T-helper 2 cell (primary cell): ENCODE measurements at regions not wholly inside any gene's neighbourhood (a gene's known extent, or its start where the extent isn't known, plus 50 kb on each side); places are given as distances from the start of the nearest gene placed in this dataset.

Experiments used
- DNase-seq, 5 experiments: peaks; one replicate each; pipeline versions ENCODE4 v3.0.0 to v3.0.0-alpha.2; 2012 to 2022

DNA sequence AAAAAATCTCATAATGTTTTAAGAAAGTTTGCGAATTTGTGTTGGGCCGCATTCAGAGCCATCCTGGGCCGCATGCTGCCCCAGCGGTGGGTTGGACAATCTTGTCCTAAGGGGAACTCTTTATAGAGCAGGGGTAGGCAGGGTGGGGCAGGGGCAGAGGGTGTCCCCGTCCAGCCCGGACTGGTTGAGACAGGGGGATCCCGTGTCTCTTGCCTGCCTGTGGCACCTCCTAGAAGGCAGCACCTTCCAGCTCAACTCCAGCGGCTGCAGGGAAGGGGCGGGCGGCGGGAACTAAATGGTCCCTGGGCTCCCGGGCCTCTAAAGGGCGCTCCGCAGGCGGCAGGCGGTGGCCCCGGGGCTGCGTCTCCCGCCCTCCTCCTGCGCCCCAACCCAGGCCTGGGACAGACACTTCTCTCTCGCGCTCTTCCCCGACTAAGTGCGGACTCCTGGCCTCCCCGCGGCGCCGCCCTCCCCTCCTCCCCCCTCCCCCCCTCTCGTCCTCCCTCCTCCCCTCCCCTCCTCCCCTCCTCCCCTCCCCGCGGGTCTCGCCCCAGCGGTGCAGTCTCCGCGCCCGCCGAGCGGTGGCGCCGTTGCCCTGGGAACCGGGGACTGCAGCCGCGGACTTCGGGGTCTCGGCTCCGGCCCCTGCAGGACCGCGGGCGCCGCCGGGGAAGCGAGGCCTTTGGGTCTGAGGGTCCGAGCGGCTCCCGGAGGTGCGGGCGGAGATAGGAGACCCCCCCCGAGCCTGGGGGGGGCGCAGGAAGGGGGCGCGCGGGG is 132.6 kb downstream of the MRPL36 start:
- DNase-seq: peak in 1 of 5 experiments; percentile 30

DNA sequence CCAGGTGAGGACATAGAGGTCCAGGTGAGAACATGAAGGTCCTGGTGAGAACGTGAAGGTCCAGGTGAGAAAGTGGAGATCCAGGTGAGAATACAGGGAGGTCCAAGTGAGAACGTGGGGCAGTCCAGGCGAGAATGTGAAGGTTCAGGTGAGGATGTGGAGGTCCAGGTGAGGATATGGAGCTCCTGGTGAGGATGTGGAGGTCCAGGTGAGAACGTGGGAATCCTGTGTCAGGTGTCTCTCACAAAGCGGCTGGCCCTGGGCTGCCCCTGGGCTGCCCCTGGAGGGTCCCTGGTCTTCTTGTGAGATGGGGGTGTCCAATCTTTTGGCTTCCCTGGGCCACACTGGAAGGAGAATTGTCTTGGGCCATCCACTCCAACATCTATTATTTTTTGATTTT is 133.4 kb downstream of the MRPL36 start:
- no peak for DNase-seq

DNA sequence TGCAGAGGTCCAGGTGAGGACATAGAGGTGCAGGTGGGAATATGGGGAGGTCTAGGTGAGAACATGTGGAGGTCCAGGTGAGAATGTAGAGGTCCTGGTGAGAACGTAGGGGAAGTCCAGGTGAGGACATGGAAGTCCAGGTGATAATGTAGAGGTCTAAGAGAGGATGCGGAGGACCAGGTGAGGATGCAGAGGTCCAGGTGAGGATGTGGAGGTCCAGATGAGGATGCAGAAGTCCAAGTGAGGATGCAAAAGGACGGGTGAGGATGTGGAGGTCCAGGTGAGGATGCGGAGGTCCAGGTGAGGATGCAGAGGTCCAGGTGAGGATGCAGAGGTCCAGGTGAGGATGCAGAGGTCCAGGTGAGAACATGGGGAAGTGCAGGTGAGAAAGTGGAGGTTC is 133.8 kb downstream of the MRPL36 start:
- no peak for DNase-seq

DNA sequence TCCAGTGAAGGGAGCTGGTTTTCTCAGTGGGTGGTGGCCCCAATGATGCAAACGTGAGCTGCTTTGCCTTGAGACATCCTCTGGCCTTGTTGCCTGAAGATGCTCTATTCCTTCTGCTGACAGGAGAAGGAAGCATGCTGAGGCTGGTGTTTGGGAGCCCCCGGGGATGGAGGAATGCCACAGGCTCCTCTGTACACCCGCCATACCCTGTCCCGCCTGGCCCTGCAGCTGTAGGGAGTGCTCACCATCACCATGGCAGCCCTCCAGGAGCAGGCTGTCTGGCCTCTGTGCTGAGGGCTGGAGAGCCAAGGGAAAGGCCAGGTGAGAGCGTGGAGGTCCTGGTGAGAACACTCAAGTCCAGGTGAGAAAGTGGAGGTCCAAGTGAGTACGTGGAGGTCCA is 134.4 kb downstream of the MRPL36 start:
- DNase-seq: no peak

DNA sequence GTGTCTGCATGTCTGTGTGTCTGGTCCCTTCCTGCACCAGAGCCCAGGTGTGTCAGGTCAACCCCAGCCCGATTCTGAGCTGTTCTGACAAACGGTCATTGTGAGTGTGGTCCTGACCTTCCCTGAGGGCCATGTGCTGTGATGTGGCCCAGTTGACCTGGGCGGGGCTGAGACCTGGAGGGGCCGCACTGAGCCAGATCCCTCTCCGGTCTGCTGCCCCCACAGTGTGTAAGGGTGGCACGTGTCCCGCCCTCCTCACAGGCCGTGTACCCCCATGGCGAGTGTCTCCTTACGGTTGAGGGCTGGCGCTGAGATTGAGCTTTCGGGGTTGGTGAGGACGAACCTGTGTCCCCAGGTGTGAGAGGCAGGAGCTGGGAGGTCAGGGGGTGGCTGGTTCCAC is 136.5 kb downstream of the MRPL36 start:
- DNase-seq: no peak

DNA sequence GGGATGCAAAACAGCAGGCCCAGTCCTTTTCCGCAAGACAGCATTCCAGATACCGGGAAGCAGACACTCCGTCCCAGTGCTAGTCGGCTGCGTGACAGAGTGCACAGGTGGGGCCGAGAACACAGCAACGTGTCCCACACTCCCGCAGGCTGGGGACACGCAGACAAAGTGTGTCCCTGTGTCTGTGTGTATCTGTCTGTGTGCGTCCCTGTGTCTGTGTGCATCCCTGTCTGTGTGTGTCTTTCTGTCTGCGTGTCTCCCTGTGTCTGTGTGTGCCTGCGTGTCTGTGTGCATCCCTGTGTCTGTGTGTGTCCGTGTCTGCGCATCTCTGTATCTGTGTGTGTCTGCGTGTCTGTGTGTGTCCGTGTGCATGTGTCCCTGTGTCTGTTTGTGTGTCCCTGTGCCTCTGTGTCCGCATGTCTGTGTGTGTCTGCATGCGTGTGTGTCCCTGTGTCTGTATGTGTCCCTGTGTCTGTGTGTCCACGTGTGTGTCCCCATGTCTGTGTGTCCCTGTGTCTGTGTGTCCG is 137.0 kb downstream of the MRPL36 start:
- DNase-seq: no peak

DNA sequence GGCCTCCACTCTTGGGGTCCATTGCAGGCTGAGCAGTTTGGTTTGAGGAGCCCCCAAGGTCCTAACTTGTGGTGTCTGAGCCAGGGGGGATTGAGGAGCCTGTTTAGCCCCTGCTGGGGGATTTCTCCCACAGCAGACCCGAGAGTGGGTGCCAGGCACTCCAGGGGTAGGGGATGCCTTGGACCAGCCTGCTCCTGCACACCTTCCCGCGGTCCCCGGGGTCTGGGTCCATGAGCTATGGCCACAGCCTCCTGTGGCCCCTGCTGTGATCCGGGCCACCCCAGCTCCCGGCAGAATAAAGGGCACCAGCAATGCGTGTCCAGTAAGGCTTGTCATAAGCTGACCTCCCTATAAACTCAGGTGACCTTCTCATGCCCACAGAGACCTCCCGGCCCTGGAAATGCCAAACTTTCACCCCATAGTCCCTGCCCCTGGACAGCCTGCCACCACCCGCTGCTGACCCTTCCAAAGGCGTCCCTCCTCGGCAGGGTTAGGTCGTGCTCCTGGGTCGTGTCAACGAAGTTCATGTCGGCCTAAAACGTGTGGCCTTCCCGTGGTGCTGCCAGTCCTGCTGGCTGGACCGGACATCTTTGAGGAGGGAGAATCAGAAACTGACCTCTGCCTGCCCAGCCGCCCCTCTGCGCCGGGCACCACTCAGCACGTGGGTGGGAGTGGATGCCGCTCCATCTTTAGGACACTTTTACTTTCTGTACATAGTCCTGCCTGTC is 137.6 kb downstream of the MRPL36 start:
- DNase-seq: no peak

DNA sequence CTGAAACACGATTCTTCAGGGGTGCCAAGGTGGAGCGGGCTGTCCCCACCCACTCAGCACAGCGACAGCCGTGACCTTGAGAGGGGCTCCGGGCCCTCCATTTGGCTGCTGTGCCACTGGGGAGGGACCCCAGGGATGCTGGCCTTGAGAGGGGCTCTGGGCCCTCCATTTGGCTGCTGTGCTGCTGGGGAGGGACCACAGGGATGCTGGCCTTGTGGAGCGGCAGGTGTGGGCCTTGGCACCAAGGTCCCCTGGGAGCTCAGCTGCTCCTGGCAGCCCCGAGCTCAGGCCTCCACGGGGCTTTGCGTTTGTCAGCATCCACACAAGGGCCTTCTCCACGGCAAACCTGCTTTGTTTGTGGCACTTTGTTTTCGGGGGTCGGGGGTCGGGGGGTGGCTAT is 137.6 kb upstream of the LPCAT1 start:
- DNase-seq: no peak

DNA sequence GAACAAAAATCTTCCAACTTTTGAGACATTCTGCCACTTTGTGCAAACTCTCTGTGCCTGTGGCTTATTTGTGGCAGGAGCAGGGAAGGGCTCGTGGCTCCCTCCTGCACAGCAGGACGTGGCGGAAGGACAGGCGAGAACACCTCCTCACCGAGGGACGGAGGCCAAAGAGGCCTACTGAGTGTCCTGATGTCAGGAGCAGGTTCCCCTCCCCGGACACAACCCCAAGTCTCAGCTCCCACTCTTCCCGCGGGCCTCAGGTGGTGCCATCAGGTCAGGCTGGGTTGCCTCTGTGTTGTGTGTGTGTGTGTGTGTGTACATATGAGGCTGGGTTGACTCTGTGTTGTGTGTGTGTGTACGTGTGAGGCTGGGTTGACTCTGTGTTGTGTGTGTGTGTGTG is 136.8 kb upstream of the LPCAT1 start:
- no peak for DNase-seq

DNA sequence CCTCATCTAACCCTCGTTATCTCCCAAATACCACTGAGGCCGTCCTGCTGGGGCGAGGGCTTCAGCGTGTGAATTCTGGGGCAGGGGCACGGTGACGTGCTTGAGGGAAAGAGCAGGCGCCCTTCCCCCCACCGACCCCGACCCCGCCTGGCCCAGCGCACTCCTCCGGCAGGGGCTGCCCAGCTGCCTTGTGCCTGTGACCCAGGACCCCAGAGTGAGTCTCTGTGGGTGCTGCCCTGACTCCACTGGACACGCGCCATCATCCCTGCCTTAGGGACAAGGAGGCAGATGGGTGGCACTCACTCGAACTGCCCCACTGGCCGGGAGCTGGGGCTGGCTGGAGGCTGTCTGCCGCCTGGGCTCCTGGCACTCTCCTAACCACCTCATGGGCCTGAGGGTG is 136.2 kb upstream of the LPCAT1 start:
- no peak for DNase-seq

DNA sequence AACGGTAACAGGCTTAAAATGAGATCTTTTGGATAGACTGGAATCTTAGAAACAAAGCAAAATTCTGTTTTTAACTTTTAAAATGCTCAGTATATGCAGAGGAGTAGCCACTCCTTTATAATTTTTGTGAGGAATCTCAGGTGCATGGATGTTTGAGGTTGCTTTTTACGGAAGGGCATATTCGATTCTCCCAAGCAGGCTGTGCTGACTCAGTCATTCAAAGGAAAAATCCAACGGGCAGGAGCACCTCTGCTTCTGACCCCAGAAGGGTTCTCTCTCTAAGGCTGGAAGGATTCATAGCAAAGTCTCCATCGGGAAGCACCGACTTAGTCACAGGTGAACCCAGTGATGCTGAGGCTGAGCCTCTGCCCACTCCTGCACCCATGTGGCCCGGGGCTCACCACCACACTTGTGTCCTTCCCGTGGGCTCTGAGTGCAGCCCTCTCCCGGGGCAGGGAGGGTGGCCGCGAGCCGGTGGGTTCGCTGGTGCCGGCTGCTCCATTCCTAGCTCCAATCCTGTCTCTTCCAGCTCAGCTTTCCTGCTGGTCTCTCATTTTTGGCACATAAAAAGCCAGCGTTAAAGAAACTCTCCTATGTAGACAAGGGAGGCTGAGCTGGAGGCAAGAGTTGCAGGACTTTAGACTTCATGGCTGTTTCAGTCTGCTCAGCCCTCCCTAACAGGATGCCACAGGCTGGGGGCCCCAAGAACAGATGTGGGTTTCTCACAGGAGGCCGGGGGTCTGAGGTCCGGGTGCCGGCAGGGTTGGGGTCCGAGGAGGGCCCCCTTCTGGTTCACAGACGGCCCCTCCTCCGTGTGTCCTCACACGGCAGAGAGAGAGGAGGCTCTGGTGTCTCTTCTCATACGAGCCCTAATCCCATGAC is 135.6 kb upstream of the LPCAT1 start:
- no peak for DNase-seq

DNA sequence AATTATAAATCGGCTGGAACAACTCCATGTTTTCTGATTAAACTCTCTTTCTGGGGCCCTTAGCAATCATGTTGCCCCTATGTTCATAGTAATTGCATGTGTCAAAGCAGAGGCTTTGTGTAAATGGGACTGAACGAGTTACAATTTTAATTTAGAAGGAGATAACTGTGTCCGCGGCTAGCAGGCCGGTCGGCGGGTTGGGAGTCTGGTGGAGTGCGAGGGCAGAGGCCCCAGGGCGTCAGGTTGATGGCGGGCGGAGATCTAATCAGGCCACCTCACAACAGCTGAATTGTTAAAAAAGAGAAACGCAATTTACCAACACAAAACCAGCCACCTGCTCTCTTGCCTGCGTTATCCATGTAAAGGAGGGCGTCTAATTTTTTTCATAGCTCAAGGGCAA is 134.9 kb upstream of the LPCAT1 start:
- DNase-seq: no peak

DNA sequence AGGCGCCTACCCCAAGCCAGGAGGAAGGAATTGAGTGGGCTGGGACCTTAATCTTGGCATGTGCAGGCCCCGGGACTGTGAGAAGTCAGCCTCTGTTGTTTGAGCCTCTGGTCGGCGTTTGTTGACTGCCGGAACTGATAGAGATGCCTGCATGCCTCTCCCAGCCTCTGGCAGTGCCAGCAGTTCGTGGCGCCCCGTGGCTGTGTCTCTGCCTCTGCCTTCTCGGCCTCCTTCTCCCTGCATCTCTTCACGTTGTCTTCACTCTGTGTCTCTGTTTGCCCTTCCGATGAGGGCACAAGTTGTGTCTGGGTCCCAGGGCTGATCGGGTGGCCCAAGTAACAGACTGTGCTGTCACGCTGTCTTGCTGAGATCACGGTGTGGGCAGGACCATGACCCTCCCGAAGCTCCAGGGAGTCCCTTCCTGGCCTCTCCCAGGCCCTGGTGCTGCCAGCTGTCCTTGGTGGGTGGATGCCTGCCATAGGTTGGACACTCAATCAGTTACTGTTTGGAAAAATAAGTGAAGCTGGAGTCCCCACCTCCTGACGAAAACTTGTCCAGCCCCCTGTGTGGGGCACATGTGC is 133.5 kb upstream of the LPCAT1 start:
- no peak for DNase-seq

DNA sequence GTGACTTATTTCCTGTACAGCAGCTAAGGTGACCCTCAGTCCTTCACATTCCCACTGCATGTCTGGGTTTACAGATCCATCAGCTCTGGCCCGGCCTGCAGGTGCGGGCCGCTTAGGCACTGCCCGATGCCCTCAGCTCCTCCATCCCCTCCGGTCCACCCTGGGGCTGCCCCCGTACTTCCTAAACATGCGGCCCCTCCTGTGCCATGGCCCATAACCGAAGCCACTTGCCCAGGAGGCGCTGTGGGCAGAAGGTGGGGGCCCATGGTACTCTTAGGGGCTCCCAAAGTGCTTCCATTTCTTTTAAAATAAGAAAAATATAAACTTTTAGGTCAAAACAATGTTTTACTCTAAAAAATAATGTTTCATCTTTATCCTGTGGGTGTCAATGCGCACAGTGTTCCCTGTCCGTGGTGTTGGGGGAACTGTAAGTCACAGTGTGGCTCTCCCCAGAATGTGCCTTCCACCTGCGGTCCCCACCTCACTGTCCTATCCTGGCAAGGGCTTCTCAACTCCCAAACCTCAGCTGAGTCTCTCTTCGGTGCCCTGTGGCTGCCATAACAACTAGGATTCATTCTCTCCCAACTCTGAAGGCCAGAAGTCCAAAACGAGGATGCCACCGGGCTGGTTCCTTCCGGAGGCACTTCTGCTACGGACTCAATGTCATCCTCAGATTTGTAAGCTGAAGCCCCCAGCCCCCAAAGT is 132.7 kb upstream of the LPCAT1 start:
- DNase-seq: no peak

DNA sequence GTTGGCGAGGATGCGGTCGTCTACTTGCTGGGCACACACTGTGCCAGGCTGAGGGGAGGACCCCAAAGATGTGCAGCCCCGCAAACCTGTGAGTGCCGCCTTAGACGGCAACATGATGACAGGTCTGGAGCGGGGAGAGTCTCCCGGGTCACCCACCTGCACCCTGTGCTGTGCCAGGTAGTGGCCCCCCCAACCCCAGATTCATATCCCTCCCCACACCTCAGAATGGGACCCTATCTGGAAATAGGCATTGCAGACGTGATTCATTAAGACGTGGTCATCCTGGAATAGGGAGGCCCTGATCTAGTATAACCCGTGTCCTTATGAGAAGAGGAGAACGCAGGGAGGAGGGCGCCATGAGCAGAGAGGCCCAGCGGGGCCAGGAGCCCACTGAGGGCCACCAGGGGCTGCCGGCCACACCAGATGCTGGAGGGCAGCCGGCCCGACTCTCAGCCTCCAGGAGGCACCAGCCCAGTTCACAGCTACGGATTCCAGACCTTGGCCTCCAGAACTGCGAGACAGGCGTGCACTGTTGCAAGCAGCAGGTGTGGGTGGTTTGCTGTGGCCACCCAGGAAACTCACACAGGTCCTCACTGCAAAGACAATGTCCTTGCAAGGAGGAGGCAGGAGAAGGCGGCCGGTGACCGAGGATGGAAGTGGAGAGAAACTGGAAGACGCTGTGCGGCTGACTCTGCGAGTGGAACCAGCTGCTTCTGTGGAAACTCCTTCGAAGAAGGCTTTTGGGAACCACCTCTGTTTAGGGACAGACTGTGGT is 131.9 kb upstream of the LPCAT1 start:
- no peak for DNase-seq

DNA sequence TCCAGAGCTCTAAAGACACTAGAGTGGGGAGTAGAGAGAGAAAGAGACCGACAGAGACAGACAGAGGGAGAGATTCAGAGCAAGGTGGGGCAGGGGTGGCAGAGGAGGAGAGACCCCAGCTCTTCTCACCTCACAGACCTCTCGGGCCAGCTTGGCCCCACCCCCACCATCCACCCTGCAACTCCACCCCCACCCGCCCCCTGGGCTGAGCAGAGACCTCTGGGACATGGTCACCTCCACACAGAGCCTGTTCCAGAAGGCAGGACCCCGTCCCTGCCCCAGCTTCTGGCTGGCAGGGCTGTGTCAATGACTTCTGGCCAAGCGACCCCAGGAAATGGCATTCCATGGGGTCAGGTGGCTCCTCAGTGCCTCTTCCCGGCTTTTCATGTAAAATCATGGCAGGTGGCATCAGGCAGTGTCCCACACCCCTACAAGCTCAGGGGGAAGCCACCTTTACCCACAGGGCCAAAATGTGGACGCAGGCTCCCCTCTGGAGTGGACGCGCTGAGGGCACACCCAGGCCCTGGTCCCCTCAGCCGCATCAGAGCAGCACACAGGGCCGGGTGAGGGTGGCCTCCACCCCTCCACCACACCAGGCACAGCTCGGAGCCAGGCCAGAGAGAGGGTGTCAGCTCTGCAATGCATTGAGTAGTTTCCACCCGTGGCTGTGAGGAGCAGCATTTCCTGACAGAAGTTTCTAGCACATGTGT is 131.2 kb upstream of the LPCAT1 start:
- no peak for DNase-seq

DNA sequence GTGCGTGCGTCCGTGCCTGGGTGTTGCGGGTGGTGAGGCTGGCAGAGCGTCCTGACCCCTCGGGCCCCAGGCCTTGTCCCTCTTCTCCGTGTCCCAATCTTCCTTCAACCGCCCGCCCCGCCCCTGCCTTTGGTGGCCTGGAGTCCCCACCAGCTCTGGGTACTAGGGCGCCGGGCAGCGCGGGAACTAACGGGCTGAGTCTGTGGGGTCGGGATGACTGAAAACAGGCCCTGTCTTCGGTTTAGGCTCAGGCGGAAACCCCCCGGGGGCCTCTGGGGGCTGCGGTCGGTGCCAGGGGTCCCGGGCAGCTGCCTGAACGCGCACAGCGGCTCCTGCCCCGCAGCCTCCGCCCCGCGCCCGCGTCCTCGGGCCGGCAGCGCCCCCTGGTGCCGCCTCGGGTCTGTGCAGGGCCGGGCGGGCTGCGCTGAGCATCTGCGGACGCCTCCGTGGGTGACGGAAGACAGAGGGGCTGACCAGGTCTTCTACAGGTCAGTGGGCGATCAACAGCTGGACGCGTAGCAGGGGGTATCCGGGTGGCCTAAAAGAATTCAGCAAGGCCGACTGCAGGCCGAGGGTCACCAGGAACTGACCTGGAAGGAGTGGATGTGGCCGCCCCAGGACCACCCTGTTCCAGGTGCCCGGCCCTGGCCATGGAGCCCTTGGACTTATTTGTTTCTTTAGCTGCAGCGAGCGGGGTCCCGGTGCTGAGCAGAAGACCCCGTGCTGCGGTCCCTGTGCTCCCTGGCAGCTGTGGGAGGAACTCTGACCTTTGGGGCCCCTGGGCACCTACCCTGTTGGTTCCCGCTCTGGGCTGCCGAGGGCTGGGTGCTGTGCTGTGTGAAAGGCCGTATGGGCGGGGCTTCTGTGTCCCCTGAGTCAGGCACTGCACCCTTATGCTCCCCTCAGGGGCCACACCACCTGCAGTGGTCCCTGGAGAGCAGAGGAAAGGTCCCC is 130.2 kb upstream of the LPCAT1 start:
- peak in 1 of 5 experiments; percentile 20 for DNase-seq

DNA sequence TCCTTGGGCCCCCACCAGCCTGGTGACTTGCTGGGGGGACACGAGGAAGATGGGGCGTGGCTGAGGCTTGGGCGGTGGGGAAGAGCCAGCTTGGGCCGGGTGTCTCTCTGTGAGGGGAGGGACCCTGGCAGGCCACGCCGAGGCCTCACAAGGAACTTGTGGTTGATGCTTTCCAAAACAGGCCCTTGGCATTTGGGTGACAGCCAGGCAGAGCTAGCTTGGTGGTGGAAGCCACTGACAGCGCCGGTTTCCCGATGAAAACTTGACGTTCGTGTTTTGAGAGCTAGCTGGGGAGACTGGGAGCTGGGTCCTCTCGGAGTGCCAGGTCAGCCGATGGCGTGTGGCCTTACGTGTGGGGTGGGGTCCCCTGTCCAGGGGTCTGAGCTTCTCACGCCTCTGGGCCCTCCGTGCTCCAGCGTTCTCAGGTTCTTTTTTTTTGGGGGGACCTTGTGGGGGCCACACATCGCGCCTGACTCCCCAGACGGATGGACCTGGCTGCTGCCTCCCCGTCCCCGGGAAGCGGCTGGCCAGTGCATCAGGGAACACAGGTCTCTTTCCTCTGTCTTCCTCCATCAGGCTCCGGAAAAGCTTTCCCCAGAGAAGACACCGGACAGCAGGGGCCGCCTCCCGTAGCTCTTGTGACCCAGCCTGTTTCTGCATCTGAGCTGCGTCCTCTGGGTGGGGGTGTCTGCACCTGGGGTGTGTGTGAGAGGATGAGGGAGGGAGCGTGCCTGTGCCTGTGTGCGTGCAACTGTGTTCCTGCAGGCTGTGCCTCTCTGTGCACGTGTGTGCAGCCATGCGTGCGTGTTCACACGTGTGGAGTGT is 129.3 kb upstream of the LPCAT1 start:
- peak in 1 of 5 experiments; percentile 52 for DNase-seq
